ENCODE measurements at regions not wholly inside any gene's neighbourhood (a gene's known extent, or its start where the extent isn't known, plus 50 kb on each side); places are given as distances from the start of the nearest gene placed in this dataset.
"Not testable (repeated sequence)": the region's sequence is repeated elsewhere in the genome, so short reads cannot be mapped to it uniquely, and the experiment has no call there.

GRCh38 chrX:41982953-41983352 is 59.6 kb upstream of the CASK start:
- no peak for DNase-seq (ENCODE audit: low spot score)

DNA sequence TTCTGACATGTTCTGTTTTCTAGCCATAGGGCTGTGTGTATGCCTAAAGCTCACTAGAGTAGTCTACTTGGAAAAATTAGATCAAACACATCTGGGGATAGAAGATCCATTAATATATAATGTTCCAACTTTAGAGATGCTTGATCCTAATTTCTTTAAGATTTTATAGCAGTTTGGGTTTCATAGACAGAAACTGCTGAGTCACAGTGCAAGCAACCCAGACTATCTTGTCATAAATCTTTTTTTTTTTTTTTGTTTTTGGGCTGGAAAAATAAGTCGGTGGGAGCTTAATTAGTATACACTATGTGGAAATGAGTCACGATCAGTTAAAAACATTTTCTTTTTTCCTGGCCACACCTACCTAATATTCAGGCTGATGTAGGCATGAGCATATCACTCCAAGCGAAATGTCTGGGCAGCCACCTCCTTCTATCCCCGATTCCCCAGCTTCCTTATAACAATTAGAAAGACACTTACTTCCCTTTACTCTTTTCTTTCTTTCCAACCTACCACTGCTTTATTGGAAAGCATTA is 58.2 kb upstream of the CASK start:
- no peak for DNase-seq (ENCODE audit: low spot score)

DNA sequence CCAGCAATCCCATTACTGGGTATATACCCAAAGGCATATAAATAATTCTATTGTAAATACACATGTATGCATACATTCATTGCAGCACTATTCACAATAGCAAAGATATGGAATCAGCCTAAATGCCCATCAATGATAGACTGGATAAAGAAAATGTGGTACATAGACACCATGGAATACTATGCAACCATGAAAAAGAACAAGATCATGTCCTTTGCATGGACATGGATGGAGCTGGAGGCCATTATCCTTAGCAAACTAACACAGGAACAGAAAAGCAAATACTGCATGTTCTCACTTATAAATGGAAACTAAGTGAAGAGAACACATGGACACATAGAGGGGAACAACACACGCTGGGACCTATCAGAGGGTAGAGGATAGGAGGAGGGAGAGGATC is 51.3 kb upstream of the CASK start:
- DNase-seq (ENCODE audit: low spot score), result not testable (repeated sequence)

GRCh38 chrX:41973208-41973607 is 49.9 kb upstream of the CASK start:
- DNase-seq (ENCODE audit: low spot score), result no peak

Measured in COLO829 (cell line).